NT2/D1 (cell line): ENCODE measurements at regions not wholly inside any gene's neighbourhood (a gene's known extent, or its start where the extent isn't known, plus 50 kb on each side); places are given as distances from the start of the nearest gene placed in this dataset.

Experiments
- DNase-seq: peaks from one replicate; pipeline ENCODE4 v3.0.0-alpha.2; 2011; ENCODE audit warnings: low read depth, low spot score
- H3K27me3 ChIP-seq: 2 replicates; pipeline ENCODE4 v1.6.0; 2011; ENCODE audit warnings: mild to moderate bottlenecking; ENCODE audit not compliant: insufficient read length, insufficient read depth
- H3K36me3 ChIP-seq: 2 replicates; pipeline ENCODE4 v1.6.1; 2011; ENCODE audit warnings: mild to moderate bottlenecking, low read length, mixed read lengths; ENCODE audit not compliant: insufficient read depth, insufficient read length
- H3K4me1 ChIP-seq: 2 replicates; pipeline ENCODE4 v1.5.1; 2011; ENCODE audit not compliant: insufficient read depth, insufficient read length
- H3K4me3 ChIP-seq: 2 replicates; pipeline ENCODE4 v1.5.1; 2011; ENCODE audit warnings: low read depth; ENCODE audit not compliant: insufficient read length
- H3K9ac ChIP-seq: 2 replicates; pipeline ENCODE4 v1.6.0; 2011; ENCODE audit warnings: low read depth; ENCODE audit not compliant: insufficient read length
- H3K9me3 ChIP-seq: 2 replicates; pipeline ENCODE4 v1.5.1; 2011; ENCODE audit warnings: mild to moderate bottlenecking, low read length; ENCODE audit not compliant: insufficient read depth
- SUZ12 ChIP-seq: IDR thresholded peaks from 2 replicates; pipeline ENCODE4 v1.6.1; 2011; ENCODE audit not compliant: insufficient read length, insufficient read depth; ENCODE audit errors: extremely low read depth
- YY1 ChIP-seq: IDR thresholded peaks from 2 replicates; pipeline ENCODE4 v1.6.1; 2011; ENCODE audit not compliant: insufficient read length, insufficient read depth
- ZNF274 ChIP-seq: IDR thresholded peaks from 2 replicates; pipeline ENCODE4 v1.6.1; 2011; ENCODE audit warnings: mild to moderate bottlenecking, low read depth, low read length

DNA sequence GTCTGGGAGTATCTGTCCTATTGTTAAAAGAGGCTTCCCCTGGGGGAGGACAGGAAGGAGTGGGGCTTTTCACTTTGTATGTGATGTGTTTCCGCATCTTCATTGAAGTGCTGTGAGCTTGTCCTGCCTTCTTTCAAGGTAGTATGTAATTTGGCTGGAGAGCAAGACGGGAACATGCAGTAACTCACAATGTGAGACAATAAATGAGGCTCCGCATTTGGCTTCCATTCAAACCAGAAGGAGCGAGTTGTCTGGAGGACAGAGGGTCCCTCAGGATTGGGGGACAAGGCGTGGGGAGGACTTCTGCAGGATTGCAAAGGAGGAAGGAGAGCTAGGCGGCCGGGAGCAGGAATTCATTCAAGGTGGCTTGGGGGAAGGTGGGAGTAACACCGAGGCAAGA, 203.5 kb downstream of the RBFOX3 start:
- Histone ChIP-seq H3K4me3 (no peak overlapping the region), H3K9me3 (no peaks in the 10 kb centered on the region), H3K4me1 (peaks cover 7% of the 10 kb centered on the region), H3K36me3 (no peaks in the 10 kb centered on the region), H3K9ac (no peak overlapping the region), H3K27me3 (peaks cover 3% of the 10 kb centered on the region)
- no peak for DNase-seq
- TF ChIP-seq SUZ12 (no peak), ZNF274 (no peak), YY1 (no peak)

DNA sequence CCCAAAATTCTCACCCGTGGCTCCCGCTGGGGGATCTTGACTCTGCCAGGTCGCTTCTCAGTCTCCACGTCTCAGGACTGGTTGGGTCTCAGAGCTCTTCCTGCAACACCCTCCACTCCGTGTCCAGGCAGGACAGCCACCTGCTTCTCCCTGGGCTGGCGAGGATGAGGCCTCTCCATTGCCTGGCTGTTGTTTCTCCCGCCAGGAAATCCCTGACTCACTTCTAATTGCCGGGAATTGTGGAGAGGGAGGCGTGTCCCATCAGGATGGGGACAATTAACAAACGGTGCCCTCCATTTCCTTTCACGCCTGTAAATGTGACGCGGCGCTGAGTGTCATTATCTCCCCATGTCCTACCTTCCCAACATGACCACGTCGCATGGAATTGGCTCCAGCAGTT, 204.5 kb downstream of the RBFOX3 start:
- DNase-seq, result no peak
- Histone ChIP-seq H3K9me3 (no peaks in the 10 kb centered on the region), H3K27me3 (peaks cover 3% of the 10 kb centered on the region), H3K9ac (no peak overlapping the region), H3K4me3 (no peak overlapping the region), H3K4me1 (peaks cover 7% of the 10 kb centered on the region), H3K36me3 (no peaks in the 10 kb centered on the region)
- no peak for TF ChIP-seq YY1
- no peak for TF ChIP-seq SUZ12
- TF ChIP-seq ZNF274, result no peak

DNA sequence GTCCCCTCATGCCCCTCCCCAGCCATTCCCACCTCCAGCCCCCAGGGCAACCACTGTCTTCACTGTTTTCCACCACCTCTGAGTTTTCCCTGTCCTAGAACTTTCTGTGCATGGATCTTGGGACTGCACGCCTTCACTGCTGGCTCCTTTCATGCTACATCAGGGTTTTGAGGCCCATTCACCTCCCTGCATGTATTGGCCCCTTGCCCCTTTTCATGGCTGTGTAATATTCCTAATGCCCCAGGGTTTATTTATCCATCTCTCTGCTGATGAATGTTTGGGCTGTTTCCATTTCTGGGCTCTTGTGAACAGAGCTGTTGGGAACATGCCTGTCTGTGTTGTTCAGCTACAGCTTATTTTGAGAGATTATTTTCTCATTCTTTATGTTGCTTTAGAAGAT, 205.0 kb downstream of the RBFOX3 start:
- no peaks in the 10 kb centered on the region for H3K9me3 ChIP-seq
- peaks cover 3% of the 10 kb centered on the region for H3K27me3 ChIP-seq
- TF ChIP-seq SUZ12, result no peak
- no peak for TF ChIP-seq YY1
- TF ChIP-seq ZNF274, result no peak
- no peaks in the 10 kb centered on the region for H3K36me3 ChIP-seq
- H3K4me3 ChIP-seq, result no peak overlapping the region
- no peak for DNase-seq
- H3K4me1 ChIP-seq, result peaks cover 7% of the 10 kb centered on the region
- no peak overlapping the region for H3K9ac ChIP-seq

DNA sequence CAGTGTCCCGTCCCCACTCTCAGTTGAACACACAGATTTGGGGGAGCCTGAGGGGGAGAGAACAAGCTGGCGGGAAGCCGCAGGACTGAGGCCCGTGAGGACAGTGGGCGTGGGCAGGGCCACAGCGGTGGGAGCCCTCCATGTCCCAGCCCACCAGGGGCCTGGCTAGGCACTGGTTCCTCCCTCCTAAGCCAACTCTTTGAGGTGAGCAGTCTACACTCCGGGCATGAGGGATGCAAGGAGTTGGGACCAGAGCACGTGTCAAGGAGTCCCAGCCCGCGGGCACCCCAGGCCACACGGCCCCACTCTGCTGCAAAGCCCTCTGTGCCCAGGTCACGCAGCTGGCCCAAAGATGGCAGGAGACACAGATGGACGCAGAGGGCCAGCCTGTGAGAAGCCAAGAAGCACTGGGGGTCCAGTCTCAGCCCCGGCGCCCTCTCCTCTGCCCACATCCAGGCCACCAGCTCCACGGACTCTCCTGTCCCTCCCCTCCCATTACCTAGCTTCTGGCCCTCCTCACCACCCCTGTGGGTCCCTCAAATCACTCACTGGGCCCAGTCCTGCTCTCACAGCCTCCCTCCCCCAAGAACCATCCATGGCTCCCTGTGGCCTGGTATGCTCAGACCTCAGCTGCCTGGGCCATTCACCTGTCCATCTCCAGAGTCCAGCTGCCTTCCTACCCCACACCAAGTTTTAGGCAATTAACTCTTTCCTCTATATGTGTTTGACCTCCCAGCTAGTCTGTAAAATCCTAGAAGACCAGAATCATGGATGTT, 206.5 kb downstream of the RBFOX3 start:
- DNase-seq, result no peak
- Histone ChIP-seq H3K9me3 (no peaks in the 10 kb centered on the region), H3K4me3 (no peak overlapping the region), H3K4me1 (peaks cover 7% of the 10 kb centered on the region), H3K27me3 (peaks cover 15% of the 10 kb centered on the region), H3K9ac (no peak overlapping the region), H3K36me3 (no peaks in the 10 kb centered on the region)
- TF ChIP-seq ZNF274 (no peak), YY1 (no peak), SUZ12 (no peak)

DNA sequence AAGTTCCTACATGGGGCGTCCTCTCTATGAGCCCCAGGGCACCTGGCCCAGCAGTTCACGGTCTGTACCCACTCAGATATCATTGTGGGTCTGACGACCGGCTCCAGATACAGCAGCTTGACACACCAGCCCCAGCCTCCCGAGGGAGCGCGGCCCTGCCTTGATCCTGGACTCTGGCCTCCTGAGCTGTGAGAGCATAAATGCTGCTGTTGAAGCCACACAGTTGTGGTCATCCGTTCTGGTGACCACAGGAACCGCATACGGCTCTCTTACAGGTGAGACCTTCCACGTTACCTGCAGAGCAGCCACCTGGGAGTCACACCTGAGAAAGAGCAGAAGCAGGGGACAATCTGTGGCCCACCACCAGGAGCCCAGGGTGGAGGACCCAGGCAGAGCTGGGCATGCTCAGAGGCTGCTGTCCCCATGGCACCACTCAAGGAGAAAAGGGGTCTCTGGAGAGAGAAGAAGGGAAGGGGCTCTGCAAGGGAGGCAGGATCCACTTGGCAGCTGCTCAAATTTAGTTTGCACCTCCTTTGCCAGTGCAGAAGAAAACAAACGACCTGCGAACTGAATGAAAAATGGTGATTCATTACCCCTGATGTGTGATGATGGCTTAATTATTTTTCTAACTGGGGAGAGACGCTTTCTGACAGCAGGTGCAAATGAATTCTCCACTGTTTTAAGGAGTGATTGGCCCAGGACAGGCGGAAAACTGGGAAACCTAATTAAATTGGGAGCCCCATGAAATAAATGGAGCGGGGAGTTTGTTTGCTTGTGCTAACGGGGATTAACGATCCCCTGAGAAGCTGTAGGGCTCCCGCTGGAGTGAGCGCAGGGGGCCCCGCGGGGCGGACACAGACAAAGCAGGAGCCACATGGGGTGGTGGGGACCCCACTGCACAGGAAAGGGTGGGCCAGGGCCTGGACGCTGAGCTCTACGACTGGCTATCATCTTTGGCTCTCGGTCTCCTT, 208.9 kb downstream of the RBFOX3 start:
- H3K9ac ChIP-seq, result no peak overlapping the region
- peaks cover 15% of the 10 kb centered on the region for H3K27me3 ChIP-seq
- no peak overlapping the region for H3K4me3 ChIP-seq
- H3K36me3 ChIP-seq, result no peaks in the 10 kb centered on the region
- no peaks in the 10 kb centered on the region for H3K9me3 ChIP-seq
- no peak for TF ChIP-seq SUZ12
- no peak for TF ChIP-seq YY1
- no peak for TF ChIP-seq ZNF274
- H3K4me1 ChIP-seq, result peaks cover 8% of the 10 kb centered on the region
- no peak for DNase-seq

DNA sequence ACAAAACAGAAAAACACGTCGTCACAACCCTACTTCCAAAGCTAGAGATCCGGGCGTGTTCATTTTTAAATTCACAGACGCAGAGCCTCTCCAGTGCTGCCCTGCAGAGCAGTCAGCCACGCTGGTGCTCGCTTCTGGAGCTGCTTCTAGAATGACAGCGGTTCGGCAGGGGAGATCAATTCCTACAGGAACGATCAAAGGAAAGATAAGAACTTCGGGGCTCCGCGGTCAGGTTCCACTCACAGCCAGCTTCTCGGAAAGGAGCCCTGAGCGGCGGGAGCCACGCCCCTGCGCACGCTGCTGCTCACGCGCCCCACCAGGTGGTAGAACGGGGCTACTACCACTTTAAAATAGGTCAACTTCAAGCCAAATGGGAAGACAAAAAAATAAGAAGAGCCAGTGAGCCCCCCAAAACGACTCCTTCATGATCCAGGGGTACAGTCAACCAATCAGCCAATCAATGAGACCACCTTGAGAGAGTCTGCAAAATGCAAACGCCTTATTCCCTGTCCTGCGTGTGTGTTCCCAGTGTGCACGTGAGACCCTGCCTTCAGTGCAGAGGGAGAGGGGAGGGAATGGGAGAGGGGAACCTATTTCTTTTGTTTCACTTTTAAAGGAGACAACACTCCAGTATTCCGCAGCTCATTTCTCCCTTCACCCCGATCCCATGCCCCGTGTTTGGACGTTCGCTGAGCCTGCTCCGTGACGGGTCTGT, 209.7 kb downstream of the RBFOX3 start:
- Histone ChIP-seq H3K36me3 (no peaks in the 10 kb centered on the region), H3K4me3 (peak overlapping the region; percentile 6), H3K9me3 (no peaks in the 10 kb centered on the region), H3K9ac (peak overlapping the region; percentile 44), H3K4me1 (peaks cover 8% of the 10 kb centered on the region), H3K27me3 (peaks cover 15% of the 10 kb centered on the region)
- TF ChIP-seq ZNF274, result no peak
- peak; percentile 46 for DNase-seq

DNA sequence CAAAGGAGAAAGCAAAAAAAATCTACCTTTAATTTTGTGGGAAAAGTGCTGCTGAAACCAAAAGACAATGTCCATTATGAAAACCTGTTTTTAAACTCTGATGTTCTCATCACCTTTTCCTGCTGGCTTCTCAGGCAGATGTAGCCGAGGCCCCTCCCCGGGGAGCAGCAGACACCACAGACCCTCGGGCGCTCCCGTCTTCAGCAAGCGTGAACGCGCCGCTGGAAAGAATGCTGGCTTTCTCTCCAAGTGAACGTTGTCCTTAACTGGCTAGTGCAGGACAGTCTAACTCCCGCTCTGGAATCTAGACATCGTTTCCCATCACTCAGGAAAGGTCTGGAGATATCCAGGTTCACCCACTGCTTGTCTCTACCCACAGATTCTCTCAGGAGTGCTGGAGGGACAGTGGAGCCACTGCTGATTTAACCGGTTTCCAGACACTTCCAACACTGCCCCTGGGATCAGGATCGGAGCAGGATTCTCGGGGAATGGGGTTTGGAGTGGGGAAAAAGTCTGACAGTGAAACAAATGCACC, 211.2 kb downstream of the RBFOX3 start:
- TF ChIP-seq YY1 (no peak), SUZ12 (no peak)
- Histone ChIP-seq H3K9me3 (no peaks in the 10 kb centered on the region), H3K4me3 (no peak overlapping the region), H3K27me3 (peaks cover 15% of the 10 kb centered on the region), H3K4me1 (peaks cover 8% of the 10 kb centered on the region), H3K9ac (no peak overlapping the region), H3K36me3 (no peaks in the 10 kb centered on the region)
- DNase-seq, result no peak
